ENCODE measurements at regions not wholly inside any gene's neighbourhood (a gene's known extent, or its start where the extent isn't known, plus 50 kb on each side); places are given as distances from the start of the nearest gene placed in this dataset.

GRCh38 chr13:72431981-72432682 is 295.3 kb downstream of the MZT1 start:
- TF ChIP-seq CTCF (IDR thresholded peaks at IDR 0.05; ENCODE audit: insufficient read depth, low read length), result no peak
- TF ChIP-seq POLR2AphosphoS5 (IDR thresholded peaks at IDR 0.05; ENCODE audit: low read depth), result no peak
- no peak for TF ChIP-seq REST (IDR thresholded peaks at IDR 0.05; ENCODE audit: insufficient replicate concordance, low read depth)
- TF ChIP-seq GABPA (IDR thresholded peaks at IDR 0.05; ENCODE audit: low read depth), result no peak
- no peak for TF ChIP-seq SPI1 (IDR thresholded peaks at IDR 0.05; ENCODE audit: borderline replicate concordance, low read depth)
